Ammon's horn (tissue), 1 donor: ENCODE measurements at regions not wholly inside any gene's neighbourhood (a gene's known extent, or its start where the extent isn't known, plus 50 kb on each side); places are given as distances from the start of the nearest gene placed in this dataset.

Source experiments
- DNase-seq: peaks from one replicate; pipeline ENCODE4 v3.0.0-alpha.2; 2016; ENCODE audit warnings: low spot score

DNA sequence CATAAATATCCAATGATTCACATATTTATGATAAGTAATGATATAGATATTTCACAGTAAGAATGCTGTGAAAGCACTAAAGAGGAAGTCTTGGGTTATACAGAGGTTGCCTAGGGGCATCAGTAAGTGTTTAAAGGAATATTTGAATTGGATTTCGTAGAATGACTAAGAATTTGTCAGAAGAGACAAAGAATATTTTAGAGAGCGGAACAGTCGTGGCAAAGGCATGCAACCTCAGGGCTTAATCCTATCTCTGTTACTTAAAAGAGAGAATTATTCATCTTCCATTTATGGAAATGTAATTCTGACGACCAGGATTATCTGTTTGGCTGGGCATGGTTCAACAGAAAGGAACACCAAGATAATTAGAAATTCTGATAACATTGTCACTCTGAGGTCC is 171.9 kb upstream of the NR5A2 start:
- DNase-seq: no peak

DNA sequence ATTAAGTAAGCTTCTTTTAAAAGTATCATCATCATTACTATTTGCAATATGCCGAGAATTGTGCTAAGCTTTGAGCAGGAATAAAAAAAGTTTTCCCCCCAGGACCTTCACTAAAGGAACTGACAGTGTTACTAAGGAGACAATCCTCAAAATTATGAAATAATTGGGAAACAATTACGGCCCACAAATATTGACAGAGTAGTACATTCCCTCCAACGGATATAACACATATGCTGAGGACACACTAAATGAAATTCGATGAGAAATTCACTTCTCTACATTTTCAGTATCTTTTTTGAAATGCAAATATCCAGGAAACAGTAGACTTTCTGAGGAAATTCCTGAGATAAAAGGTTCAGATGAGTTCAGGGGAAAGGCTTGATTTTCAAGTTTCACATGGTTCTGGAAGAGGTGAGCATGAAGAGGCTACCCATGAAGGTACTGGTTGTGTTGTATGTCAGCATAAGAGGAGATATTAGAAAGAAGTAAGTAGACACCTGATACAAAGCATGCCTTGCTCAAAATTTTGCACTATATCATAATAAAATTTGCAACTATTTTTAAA is 171.2 kb upstream of the NR5A2 start:
- DNase-seq: no peak

- DNase-seq: no peak
Observed at GRCh38 chr1:199857108-199857507, 170.4 kb upstream of the NR5A2 start.

GRCh38 chr1:199857516-199857915 is 170.0 kb upstream of the NR5A2 start:
- no peak for DNase-seq

- DNase-seq: no peak
Observed at GRCh38 chr1:199858171-199858570, 169.3 kb upstream of the NR5A2 start.

- no peak for DNase-seq
Observed at GRCh38 chr1:199858856-199859255, 168.7 kb upstream of the NR5A2 start.

DNA sequence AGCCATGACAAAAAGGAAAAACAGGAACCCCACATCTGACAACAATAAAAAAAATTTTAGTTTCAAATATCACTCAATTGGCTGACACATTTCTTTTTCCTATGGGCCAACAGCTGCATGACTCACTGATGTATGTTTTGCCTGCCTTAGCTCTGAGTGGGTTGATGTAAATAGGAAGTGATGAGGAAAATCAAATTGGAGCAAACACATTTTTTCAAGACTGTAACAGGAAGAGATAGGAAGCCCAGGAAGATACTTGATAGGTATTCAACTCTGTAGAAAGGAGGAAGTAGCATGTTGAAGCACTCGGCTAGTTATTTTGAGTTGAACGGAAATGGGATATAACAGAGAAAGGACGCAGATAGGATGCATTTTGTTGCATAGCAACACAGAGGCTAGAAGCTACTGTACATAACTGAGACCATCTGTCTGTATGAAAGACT is 168.0 kb upstream of the NR5A2 start:
- peak; percentile 16 for DNase-seq

- DNase-seq: no peak
Observed at GRCh38 chr1:199861020-199861795, 166.3 kb upstream of the NR5A2 start.

- no peak for DNase-seq
Observed at GRCh38 chr1:199862047-199862446, 165.5 kb upstream of the NR5A2 start.

DNA sequence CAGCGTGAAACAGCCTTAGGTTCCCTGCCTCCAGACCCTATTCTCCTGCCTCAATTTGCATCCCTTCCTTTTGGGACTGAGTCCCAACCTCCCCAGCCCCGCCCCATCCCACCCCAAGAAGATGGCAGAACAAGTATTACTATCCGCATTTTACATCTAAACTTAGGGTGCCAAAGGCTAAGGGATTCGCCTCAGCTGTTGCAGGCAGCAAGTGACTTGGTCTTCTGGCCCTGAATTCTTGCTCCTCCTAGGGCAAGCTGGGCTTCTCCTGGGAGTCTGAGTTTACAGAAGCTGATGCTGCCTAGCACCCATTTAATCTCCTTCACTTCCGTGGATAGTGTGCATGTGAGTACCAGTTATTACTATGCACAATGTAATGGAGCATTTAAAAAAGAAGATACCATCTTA is 161.3 kb upstream of the NR5A2 start:
- no peak for DNase-seq

DNA sequence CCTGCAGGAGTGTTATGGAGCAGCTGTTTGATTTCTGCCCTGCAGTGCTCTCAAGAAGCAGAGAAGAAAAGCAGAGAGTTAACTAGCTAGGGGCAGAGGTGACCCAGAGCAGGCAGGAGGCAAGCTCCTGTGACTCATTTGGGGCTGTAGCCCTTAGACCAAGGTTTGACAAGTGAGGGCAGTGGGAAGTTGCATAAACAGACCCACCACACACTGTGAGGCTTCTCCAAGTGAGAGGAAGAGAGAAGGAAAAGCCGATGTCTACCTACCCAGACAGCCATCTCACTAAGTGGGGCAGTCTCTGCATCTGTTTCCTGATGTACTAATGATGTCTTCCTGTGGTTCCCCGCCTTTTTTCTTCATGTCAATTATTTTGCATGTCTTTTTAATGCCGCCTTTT is 159.9 kb upstream of the NR5A2 start:
- no peak for DNase-seq

GRCh38 chr1:199868777-199869176 is 158.7 kb upstream of the NR5A2 start:
- no peak for DNase-seq

DNA sequence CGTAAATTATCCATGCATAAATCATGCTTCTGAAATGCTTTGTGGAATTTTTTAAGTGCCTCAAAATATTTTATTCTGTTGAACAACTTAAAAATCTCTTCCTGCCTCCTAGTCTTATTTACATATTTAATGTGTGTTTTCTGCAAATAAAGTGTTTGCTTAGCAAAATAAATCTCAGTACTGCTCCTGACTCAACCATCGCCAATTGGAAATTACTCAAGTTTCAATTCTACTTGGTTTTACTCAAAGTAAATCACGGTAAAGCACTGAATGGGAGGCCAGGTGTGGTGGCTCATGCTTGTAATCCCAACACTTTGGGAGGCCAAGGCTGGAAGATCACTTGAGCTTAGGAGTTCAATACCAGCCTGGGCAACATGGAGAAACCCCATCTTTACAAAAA is 152.2 kb upstream of the NR5A2 start:
- DNase-seq: no peak

DNA sequence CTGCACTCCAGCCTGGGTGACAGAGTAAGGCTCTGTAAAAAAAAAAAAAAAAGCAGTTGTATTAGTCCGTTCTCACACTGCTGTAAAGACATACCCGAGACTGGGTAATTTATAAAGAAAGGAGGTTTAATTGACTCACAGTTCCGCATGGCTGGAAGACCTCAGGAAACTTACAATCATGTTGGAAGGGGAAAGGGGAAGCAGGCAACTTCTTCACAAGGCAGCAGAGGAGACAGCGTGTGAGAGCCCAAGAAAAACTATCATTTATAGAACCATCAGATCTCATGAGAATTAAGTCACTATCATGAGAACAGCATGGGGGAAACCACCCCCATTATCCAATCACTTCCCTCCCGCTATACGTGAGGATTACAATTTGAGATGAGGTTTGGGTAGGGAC is 151.7 kb upstream of the NR5A2 start:
- DNase-seq: no peak

- DNase-seq: no peak
Observed at GRCh38 chr1:199877526-199878384, 149.8 kb upstream of the NR5A2 start.

GRCh38 chr1:199878823-199879222 is 148.7 kb upstream of the NR5A2 start:
- DNase-seq: no peak

DNA sequence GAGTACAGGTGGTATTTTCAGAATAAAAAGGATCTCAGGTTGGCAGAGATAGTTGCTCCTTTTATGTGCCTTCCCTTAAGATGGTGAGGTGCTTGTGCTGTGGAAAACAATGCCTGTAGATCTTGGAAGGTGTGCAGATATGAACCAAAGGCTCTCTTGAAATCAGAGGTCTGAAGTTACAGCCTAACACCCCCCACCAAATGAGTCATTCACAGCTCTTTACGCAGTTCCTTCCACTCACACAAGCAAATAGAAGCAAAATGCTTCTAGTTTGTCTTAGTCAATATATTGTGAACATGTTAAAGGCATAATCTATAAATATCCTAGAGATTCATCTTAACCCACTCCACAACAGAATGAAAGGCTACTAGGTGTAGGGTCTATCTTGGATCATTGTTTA is 128.9 kb upstream of the NR5A2 start:
- DNase-seq: no peak

- no peak for DNase-seq
Observed at GRCh38 chr1:199901341-199901740, 126.2 kb upstream of the NR5A2 start.

- no peak for DNase-seq
Observed at GRCh38 chr1:199907361-199907760, 120.1 kb upstream of the NR5A2 start.

DNA sequence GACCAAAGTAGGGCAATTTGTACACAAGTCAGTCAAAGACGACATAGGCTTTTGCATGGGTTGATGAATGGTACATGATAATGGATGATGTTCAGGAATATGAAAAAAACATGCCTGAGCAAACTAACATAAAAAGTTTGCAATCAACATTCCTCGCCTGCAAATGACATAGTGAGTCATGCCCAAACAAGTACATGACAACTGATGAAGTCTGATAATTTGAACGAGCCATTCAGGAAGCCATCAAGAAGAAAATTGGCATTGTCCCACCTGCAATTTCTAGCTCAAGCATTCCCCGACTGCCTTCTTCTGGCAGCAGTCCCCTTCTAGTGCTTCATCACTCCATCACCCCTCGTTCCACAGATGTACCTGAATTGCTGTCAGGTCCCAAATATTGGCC is 118.4 kb upstream of the NR5A2 start:
- no peak for DNase-seq

GRCh38 chr1:199913318-199913717 is 114.2 kb upstream of the NR5A2 start:
- no peak for DNase-seq

DNA sequence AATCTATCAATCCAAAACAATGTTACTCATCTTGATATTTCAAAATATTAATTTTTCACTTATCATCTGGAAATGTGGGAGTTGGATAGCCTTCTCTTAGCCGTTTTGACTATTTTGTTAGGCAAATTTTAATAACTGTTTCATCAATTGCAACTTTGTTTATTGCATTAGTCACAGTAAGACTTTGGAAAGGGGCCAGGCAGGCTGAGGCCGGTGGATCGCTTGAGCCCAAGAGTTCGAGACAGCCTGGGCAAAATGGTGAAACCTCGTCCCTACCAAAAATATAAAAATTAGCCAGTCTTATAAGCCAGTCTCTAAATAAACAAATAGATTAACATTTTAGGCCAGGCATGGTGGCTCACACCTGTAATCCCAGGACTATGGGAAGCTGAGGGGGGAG is 113.0 kb upstream of the NR5A2 start:
- DNase-seq: no peak

DNA sequence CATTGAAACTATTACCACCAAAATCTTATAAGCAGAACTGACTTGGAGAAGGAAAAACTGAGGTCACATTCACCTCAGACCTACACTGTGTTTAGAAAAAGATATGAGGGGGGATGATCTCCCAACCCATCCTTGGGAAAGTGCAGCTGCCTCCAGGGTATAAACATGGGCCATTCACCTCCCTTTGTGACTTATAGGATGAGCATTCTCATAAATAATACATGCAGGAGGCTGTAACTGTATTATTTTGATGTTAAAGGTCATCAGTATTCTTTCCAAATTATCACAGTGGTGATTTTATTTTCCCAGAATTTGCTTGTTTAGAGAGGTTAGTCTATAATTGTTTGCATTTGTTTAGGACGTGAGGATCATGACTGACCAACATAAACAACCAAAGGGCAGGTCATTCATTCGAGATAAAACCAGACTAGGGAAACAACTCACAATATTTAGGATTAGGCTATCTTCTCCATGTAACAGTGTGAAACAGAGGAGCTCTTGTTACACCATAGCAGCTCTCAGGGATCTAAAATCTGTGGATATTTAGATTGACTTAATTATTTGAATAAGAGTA is 109.2 kb upstream of the NR5A2 start:
- no peak for DNase-seq
